HG03521 (cell line): ENCODE measurements at regions not wholly inside any gene's neighbourhood (a gene's known extent, or its start where the extent isn't known, plus 50 kb on each side); places are given as distances from the start of the nearest gene placed in this dataset.
"Not testable (repeated sequence)": the region's sequence is repeated elsewhere in the genome, so short reads cannot be mapped to it uniquely, and the experiment has no call there.

ENCODE experiments used
- ATAC-seq: cut with Tn5 transposase; IDR thresholded peaks from one replicate; pipeline ENCODE4 v1.9.1; 2021; ENCODE audit warnings: mild to moderate bottlenecking, moderate library complexity; ENCODE audit not compliant: unreplicated experiment

GRCh38 chr10:124170631-124171030, 77.2 kb upstream of the CHST15 start:
- no peak for ATAC-seq

- no peak for ATAC-seq
Observed at GRCh38 chr10:124168991-124169802, 75.8 kb upstream of the CHST15 start.

- ATAC-seq = no peak
Observed at GRCh38 chr10:124168581-124168980, 75.2 kb upstream of the CHST15 start.

- ATAC-seq = not testable (repeated sequence)
Observed at GRCh38 chr10:124167925-124168324, 74.5 kb upstream of the CHST15 start.

- ATAC-seq = no peak
Observed at GRCh38 chr10:124166431-124167125, 73.2 kb upstream of the CHST15 start.

GRCh38 chr10:124165827-124166226, 72.4 kb upstream of the CHST15 start:
- no peak for ATAC-seq

GRCh38 chr10:124165311-124165710, 71.9 kb upstream of the CHST15 start:
- ATAC-seq = no peak

GRCh38 chr10:124164264-124164663, 70.9 kb upstream of the CHST15 start:
- no peak for ATAC-seq

- ATAC-seq = no peak
Observed at GRCh38 chr10:124162774-124163354, 69.5 kb upstream of the CHST15 start.

GRCh38 chr10:124162136-124162535, 68.7 kb upstream of the CHST15 start:
- ATAC-seq = no peak

- no peak for ATAC-seq
Observed at GRCh38 chr10:124161601-124162000, 68.2 kb upstream of the CHST15 start.

- ATAC-seq = no peak
Observed at GRCh38 chr10:124160943-124161582, 67.7 kb upstream of the CHST15 start.

GRCh38 chr10:124160176-124160575, 66.8 kb upstream of the CHST15 start:
- no peak for ATAC-seq

- ATAC-seq = no peak
Observed at GRCh38 chr10:124159153-124159552, 65.8 kb upstream of the CHST15 start.

GRCh38 chr10:124158592-124158991, 65.2 kb upstream of the CHST15 start:
- ATAC-seq = no peak

- ATAC-seq = no peak
Observed at GRCh38 chr10:124157271-124157681, 63.9 kb upstream of the CHST15 start.

- no peak for ATAC-seq
Observed at GRCh38 chr10:124156524-124157260, 63.3 kb upstream of the CHST15 start.

GRCh38 chr10:124155781-124156435, 62.5 kb upstream of the CHST15 start:
- ATAC-seq = no peak

GRCh38 chr10:124153023-124153826, 59.8 kb upstream of the CHST15 start:
- ATAC-seq = peak; percentile 55
